ENCODE measurements at regions not wholly inside any gene's neighbourhood (a gene's known extent, or its start where the extent isn't known, plus 50 kb on each side); places are given as distances from the start of the nearest gene placed in this dataset.

DNA sequence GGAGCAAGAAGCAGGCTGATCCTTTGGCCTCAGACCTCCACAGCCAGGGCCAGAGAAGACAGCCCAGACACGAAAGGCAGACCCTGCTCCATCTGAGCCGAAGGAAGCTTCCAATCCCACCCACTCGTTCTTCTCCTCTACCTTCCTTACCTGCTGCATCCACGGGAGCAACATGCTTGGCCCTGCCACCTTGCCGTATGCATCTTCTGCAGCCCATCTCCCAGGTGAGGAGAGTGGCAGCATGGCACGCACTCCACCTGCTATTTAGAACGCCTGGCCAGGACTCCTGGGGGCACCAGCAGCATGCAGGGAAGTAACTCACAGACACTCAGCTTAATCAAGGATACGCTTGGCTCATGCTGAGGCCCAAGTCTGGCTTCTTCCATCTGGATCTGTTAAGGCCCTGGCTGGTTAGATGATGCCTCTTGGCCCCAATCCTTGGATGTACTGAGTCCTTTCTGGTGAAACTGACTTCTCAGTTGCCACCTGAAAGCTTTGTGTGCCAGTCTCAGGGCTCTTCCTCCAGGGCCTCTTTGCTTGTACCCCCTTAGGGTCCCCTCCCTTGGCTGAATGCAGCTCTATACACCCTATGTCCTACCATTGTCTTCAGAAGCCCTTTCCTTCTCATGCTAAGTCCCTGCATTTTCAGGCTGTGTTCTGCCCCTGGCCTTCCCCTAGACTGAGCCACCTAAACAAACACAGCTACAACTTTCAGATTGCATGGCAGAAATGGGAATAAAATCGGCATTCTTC is 604.9 kb downstream of the BUD13 start:
- ATAC-seq (ENCODE audit: low FRiP score in 2 of 2) = no peak
- Histone ChIP-seq H3K4me1 (no peaks in the 10 kb centered on the region), H3K4me3 (no peak overlapping the region), H3K27ac (no peak overlapping the region), H3K36me3 (no peaks in the 10 kb centered on the region), H3K9me3 (no peaks in the 10 kb centered on the region), H3K27me3 (no peaks in the 10 kb centered on the region)
- TF ChIP-seq POLR2AphosphoS5 (IDR thresholded peaks at IDR 0.05) (no peak), POLR2A (IDR thresholded peaks at IDR 0.05) (no peak), EP300 (IDR thresholded peaks at IDR 0.05) (no peak)
- TF ChIP-seq, protein P1, sequence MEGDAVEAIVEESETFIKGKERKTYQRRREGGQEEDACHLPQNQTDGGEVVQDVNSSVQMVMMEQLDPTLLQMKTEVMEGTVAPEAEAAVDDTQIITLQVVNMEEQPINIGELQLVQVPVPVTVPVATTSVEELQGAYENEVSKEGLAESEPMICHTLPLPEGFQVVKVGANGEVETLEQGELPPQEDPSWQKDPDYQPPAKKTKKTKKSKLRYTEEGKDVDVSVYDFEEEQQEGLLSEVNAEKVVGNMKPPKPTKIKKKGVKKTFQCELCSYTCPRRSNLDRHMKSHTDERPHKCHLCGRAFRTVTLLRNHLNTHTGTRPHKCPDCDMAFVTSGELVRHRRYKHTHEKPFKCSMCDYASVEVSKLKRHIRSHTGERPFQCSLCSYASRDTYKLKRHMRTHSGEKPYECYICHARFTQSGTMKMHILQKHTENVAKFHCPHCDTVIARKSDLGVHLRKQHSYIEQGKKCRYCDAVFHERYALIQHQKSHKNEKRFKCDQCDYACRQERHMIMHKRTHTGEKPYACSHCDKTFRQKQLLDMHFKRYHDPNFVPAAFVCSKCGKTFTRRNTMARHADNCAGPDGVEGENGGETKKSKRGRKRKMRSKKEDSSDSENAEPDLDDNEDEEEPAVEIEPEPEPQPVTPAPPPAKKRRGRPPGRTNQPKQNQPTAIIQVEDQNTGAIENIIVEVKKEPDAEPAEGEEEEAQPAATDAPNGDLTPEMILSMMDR (IDR thresholded peaks at IDR 0.05) = no peak
- 87 to 92% methylated on average over 8 to 9 of the region's 9 CpGs for WGBS, 2 donors
- no peak for DNase-seq

DNA sequence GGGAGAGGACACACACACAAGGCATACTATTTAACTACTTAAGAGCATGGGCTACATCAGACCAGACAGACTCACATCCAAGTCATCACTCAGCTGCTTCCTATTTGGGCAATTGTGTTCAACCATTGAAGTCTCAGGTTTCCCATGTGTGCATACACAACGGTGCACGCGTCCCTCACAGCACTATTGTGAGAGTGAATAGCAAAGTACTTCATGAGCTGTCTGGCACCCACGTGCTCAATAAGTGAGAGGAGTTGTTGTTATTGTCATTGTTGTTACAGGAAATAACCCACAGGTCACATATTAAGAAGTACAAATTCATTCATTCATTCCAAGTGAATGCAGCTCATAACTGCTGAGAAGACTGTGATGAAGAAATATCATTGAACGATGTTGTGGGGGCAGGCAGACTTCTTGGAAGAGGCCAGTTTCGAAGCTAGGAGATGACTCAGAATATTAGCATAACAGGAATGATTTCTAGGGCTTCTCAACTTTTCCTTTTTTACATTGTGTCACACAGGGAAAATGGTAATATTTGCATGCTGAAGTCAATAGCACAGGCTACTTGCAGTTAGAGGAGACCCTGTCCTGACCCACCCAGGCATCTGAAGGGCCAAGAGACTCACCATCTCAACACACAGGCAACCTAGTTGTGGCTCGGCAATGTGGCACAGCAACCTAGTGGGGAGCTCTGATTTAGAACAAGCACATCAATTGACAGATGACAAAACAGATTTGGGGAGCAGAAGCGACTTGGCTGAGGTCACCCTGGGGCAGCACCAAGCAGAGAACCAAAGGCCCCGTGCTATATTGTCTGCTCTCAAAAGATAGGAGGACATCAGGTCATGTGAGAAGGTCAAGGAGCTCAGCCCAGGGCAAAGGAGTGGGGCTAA is 606.0 kb downstream of the BUD13 start:
- Histone ChIP-seq H3K27me3 (no peaks in the 10 kb centered on the region), H3K4me3 (no peak overlapping the region), H3K9me3 (no peaks in the 10 kb centered on the region), H3K27ac (no peak overlapping the region), H3K36me3 (no peaks in the 10 kb centered on the region), H3K4me1 (no peaks in the 10 kb centered on the region)
- WGBS, 2 donors = 65 to 85% methylated on average over 9 of the region's 9 CpGs
- no peak for DNase-seq
- no peak for ATAC-seq (ENCODE audit: low FRiP score in 2 of 2)
- TF ChIP-seq POLR2A (IDR thresholded peaks at IDR 0.05) (no peak), POLR2AphosphoS5 (IDR thresholded peaks at IDR 0.05) (no peak), EP300 (IDR thresholded peaks at IDR 0.05) (no peak)
- TF ChIP-seq, protein P1 (IDR thresholded peaks at IDR 0.05) = no peak

DNA sequence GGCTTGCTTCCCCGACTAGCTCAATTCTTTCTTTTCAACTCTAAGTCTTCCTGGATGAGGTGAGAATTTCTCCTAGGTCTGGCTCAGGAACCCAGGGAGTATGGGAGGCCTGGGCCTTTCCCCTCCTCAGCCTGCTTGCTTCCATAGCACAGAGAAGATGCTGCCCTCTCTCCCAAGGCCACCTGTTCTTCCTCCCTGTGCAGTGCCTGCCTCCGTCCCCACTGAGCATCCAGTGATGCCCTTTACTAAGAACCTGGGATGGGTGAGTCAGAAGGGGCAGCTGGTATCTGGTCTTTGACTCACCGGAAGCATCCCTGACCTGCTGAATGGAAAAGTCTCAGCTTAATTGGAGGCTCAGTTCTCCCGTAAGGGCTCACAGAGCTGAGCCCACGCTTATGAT is 607.9 kb downstream of the BUD13 start:
- Histone ChIP-seq H3K9me3 (no peaks in the 10 kb centered on the region), H3K36me3 (no peaks in the 10 kb centered on the region), H3K27me3 (no peaks in the 10 kb centered on the region), H3K4me1 (no peaks in the 10 kb centered on the region), H3K4me3 (no peak overlapping the region), H3K27ac (no peak overlapping the region)
- 69 to 90% methylated on average over 5 of the region's 5 CpGs for WGBS, 2 donors
- DNase-seq = no peak
- no peak for ATAC-seq (ENCODE audit: low FRiP score in 2 of 2)
- TF ChIP-seq, protein P1 (IDR thresholded peaks at IDR 0.05) = no peak
- TF ChIP-seq POLR2AphosphoS5 (IDR thresholded peaks at IDR 0.05) = no peak
- no peak for TF ChIP-seq POLR2A (IDR thresholded peaks at IDR 0.05)
- TF ChIP-seq EP300 (IDR thresholded peaks at IDR 0.05) = no peak

DNA sequence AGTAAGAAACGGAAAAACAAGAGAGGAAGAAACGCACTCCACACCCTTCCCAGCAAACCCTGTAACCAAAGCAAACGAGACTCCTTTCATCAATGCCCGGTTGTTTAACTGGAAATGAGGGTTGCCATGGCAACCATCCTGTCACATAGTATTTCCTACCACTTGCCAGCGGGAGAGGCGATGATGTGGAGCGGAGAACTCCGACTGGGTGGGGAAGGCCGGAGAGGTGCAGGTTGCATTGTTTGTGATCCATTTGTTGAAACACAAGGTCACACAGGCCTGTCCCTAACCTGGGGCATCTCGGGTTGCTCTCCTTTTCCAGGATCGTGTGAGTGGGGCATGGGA is 609.9 kb downstream of the BUD13 start:
- DNase-seq (no peak), ATAC-seq (ENCODE audit: low FRiP score in 2 of 2) (no peak)
- no peaks in the 10 kb centered on the region for H3K9me3 ChIP-seq
- H3K27me3 ChIP-seq = no peaks in the 10 kb centered on the region
- no peak overlapping the region for H3K27ac ChIP-seq
- TF ChIP-seq EP300 (IDR thresholded peaks at IDR 0.05) (no peak), POLR2AphosphoS5 (IDR thresholded peaks at IDR 0.05) (no peak), POLR2A (IDR thresholded peaks at IDR 0.05) (no peak)
- TF ChIP-seq, protein P1 (IDR thresholded peaks at IDR 0.05) = no peak
- no peaks in the 10 kb centered on the region for H3K36me3 ChIP-seq
- 28 to 32% methylated on average over 11 of the region's 11 CpGs for WGBS, 2 donors
- H3K4me3 ChIP-seq = no peak overlapping the region
- H3K4me1 ChIP-seq = no peaks in the 10 kb centered on the region
